GM18505 (cell line): ENCODE measurements at regions not wholly inside any gene's neighbourhood (a gene's known extent, or its start where the extent isn't known, plus 50 kb on each side); places are given as distances from the start of the nearest gene placed in this dataset.

Source experiments
- ATAC-seq: cut with Tn5 transposase; IDR thresholded peaks from one replicate; pipeline ENCODE4 v1.9.1; 2021; ENCODE audit not compliant: unreplicated experiment
- POLR2A ChIP-seq: IDR thresholded peaks from 4 replicates; pipeline ENCODE4 v1.6.1; 2011; ENCODE audit warnings: borderline replicate concordance; ENCODE audit not compliant: insufficient read depth, insufficient read length; ENCODE audit errors: extremely low read depth

- no peak for TF ChIP-seq POLR2A
- ATAC-seq: no peak
Measured at GRCh38 chr5:2602451-2603271, 148.8 kb downstream of the IRX2 start.

- TF ChIP-seq POLR2A: no peak
- ATAC-seq: no peak
Measured at GRCh38 chr5:2598503-2598902, 153.0 kb downstream of the IRX2 start.

- TF ChIP-seq POLR2A: no peak
- no peak for ATAC-seq
Measured at GRCh38 chr5:2594701-2595100, 156.8 kb downstream of the IRX2 start.

GRCh38 chr5:2592766-2593165 is 158.7 kb downstream of the IRX2 start:
- TF ChIP-seq POLR2A: no peak
- ATAC-seq: no peak

GRCh38 chr5:2591777-2592453 is 159.6 kb downstream of the IRX2 start:
- no peak for TF ChIP-seq POLR2A
- ATAC-seq: no peak

- TF ChIP-seq POLR2A: no peak
- no peak for ATAC-seq
Measured at GRCh38 chr5:2588850-2589501, 162.5 kb downstream of the IRX2 start.

GRCh38 chr5:2587189-2588031 is 164.1 kb downstream of the IRX2 start:
- TF ChIP-seq POLR2A: no peak
- no peak for ATAC-seq

- no peak for TF ChIP-seq POLR2A
- ATAC-seq: no peak
Measured at GRCh38 chr5:2586016-2586715, 165.3 kb downstream of the IRX2 start.

- TF ChIP-seq POLR2A: no peak
- no peak for ATAC-seq
Measured at GRCh38 chr5:2584579-2585269, 166.8 kb downstream of the IRX2 start.

- TF ChIP-seq POLR2A: no peak
- no peak for ATAC-seq
Measured at GRCh38 chr5:2582507-2582906, 169.0 kb downstream of the IRX2 start.

- TF ChIP-seq POLR2A: no peak
- ATAC-seq: no peak
Measured at GRCh38 chr5:2582106-2582505, 169.4 kb downstream of the IRX2 start.

GRCh38 chr5:2581418-2581817 is 170.1 kb downstream of the IRX2 start:
- no peak for ATAC-seq
- no peak for TF ChIP-seq POLR2A
